ENCODE measurements at regions not wholly inside any gene's neighbourhood (a gene's known extent, or its start where the extent isn't known, plus 50 kb on each side); places are given as distances from the start of the nearest gene placed in this dataset.

- TF ChIP-seq E2F6 (IDR thresholded peaks at IDR 0.05; ENCODE audit: borderline replicate concordance, low read depth) (no peak), REST (IDR thresholded peaks at IDR 0.05) (no peak), HMGXB4 (CRISPR knock-in tag; IDR thresholded peaks at IDR 0.05; ENCODE audit: borderline replicate concordance) (no peak), POLR2A (IDR thresholded peaks at IDR 0.05; ENCODE audit: low read length) (no peak)
Observed at GRCh38 chr5:3322642-3323041, 273.0 kb upstream of the IRX1 start.

All from A549 (cell line).